ENCODE measurements at regions not wholly inside any gene's neighbourhood (a gene's known extent, or its start where the extent isn't known, plus 50 kb on each side); places are given as distances from the start of the nearest gene placed in this dataset.

GRCh38 chr10:132133449-132134240 lies 53.1 kb upstream of the DPYSL4 start:
- Mint-ChIP-seq H3K36me3 (no peaks in the 10 kb centered on the region), H3K4me3 (no peak overlapping the region), H3K27me3 (ENCODE audit: low read depth in 3 of 3) (peaks cover 7 to 14% (median 8%) of the 10 kb centered on the region in 3 donors), H3K27ac (peak overlapping the region in 2 of 7 donors; percentile 13 to 22), H3K9me3 (peaks cover 0 to 6% (median 3%) of the 10 kb centered on the region in 7 donors), H3K4me1 (no peaks in the 10 kb centered on the region)
- H3K36me3 ChIP-seq (replicated peaks in 1 of 2; ENCODE audit: control insufficient read depth in 1 of 2, insufficient read depth in 2 of 2, low read length in 2 of 2): no peaks in the 10 kb centered on the region
- no peak for DNase-seq
- H3K9ac ChIP-seq (ENCODE audit: insufficient read depth, low read length, poor library complexity, severe bottlenecking): no peak overlapping the region
- no peaks in the 10 kb centered on the region for H3K27me3 ChIP-seq (ENCODE audit: control insufficient read depth in 2 of 2, insufficient read depth in 2 of 2, low read length in 2 of 2)
- no peaks in the 10 kb centered on the region for H3K9me3 ChIP-seq (replicated peaks in 1 of 2; ENCODE audit: control insufficient read depth in 1 of 2, insufficient read depth in 1 of 2, low read length in 2 of 2)
- no peaks in the 10 kb centered on the region for H3K4me1 ChIP-seq (ENCODE audit: control insufficient read depth in 1 of 2, insufficient read depth in 2 of 2, low read length in 2 of 2)
- TF ChIP-seq CTCF (IDR thresholded peaks at IDR 0.05): no peak
- intact Hi-C loops (cut with micrococcal nuclease): no loop called here
- H2AFZ ChIP-seq (ENCODE audit: insufficient read depth, low read depth, low read length, poor library complexity, severe bottlenecking): no peak overlapping the region
- 69% methylated on average over 29 of the region's 32 CpGs for WGBS (ENCODE audit: insufficient coverage)
- H4K20me1 ChIP-seq (ENCODE audit: insufficient read depth, low read length): no peaks in the 10 kb centered on the region
- no peaks in the 10 kb centered on the region for H3K79me2 ChIP-seq (ENCODE audit: insufficient read depth, low read length)
- H3K27ac ChIP-seq (ENCODE audit: low read depth in 1 of 2, low read length in 2 of 2): no peak overlapping the region
- H3K4me2 ChIP-seq (replicated peaks; ENCODE audit: extremely low read depth, low read length, poor library complexity, severe bottlenecking): no peak overlapping the region
- H3K4me3 ChIP-seq (replicated peaks in 1 of 3; ENCODE audit: low read depth in 2 of 3, low read length in 3 of 3): no peak overlapping the region

DNA sequence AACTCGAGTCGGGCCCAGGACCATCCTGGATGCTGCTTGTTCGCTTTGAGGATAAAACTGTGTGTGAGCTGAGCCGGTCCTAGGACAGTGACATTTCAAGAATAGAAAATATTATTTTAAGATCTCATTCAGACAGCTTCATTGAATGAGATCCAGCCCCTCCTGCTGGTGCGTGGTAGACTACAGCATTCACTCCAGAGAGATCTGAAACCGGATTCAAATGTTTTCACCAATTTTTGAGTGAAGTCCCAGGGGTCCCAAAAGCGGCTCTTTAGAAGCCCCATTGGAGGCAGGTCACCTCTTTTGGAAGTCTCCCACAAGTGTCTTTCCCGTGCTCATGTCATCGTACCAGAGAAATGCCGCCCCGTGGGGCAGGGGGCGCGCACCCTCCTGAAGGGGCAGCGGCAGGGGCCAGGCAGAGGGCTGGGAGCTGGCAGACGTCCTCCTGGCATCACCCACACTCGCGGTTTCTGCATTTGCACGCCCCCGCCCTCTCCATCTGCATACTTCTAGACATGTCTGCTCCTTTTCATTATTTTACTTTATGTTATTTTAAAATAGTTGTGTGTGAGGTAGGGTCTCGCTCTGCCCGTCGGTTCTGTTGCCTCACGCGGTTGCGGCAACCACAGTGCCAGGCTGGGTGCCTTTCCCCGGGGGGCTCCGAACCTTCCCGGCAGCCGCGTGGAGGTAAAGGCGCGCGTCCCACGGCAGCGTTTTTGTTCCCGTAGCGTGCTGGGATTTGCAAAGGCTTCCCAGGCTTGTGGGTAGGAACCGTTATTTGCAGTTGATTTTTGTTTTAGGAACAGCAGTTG lies 52.3 kb upstream of the DPYSL4 start:
- Histone ChIP-seq H3K9ac (ENCODE audit: insufficient read depth, low read length, poor library complexity, severe bottlenecking) (no peak overlapping the region), H3K27me3 (ENCODE audit: control insufficient read depth in 2 of 2, insufficient read depth in 2 of 2, low read length in 2 of 2) (no peaks in the 10 kb centered on the region), H3K36me3 (replicated peaks in 1 of 2; ENCODE audit: control insufficient read depth in 1 of 2, insufficient read depth in 2 of 2, low read length in 2 of 2) (no peaks in the 10 kb centered on the region), H3K4me1 (ENCODE audit: control insufficient read depth in 1 of 2, insufficient read depth in 2 of 2, low read length in 2 of 2) (no peaks in the 10 kb centered on the region), H3K9me3 (replicated peaks in 1 of 2; ENCODE audit: control insufficient read depth in 1 of 2, insufficient read depth in 1 of 2, low read length in 2 of 2) (no peaks in the 10 kb centered on the region), H3K4me3 (replicated peaks in 1 of 3; ENCODE audit: low read depth in 2 of 3, low read length in 3 of 3) (no peak overlapping the region), H2AFZ (ENCODE audit: insufficient read depth, low read depth, low read length, poor library complexity, severe bottlenecking) (no peak overlapping the region), H4K20me1 (ENCODE audit: insufficient read depth, low read length) (no peaks in the 10 kb centered on the region), H3K27ac (ENCODE audit: low read depth in 1 of 2, low read length in 2 of 2) (no peak overlapping the region), H3K4me2 (replicated peaks; ENCODE audit: extremely low read depth, low read length, poor library complexity, severe bottlenecking) (no peak overlapping the region), H3K79me2 (ENCODE audit: insufficient read depth, low read length) (no peaks in the 10 kb centered on the region)
- Mint-ChIP-seq H3K4me3 (no peak overlapping the region), H3K4me1 (no peaks in the 10 kb centered on the region), H3K27me3 (ENCODE audit: low read depth in 3 of 3) (peaks cover 4 to 13% (median 6%) of the 10 kb centered on the region in 3 donors), H3K27ac (peak overlapping the region in 2 of 7 donors; percentile 13 to 22), H3K36me3 (no peaks in the 10 kb centered on the region), H3K9me3 (peaks cover 0 to 3% (median 0%) of the 10 kb centered on the region in 7 donors)
- WGBS (ENCODE audit: insufficient coverage): 96% methylated on average over 27 of the region's 38 CpGs
- no peak for DNase-seq
- intact Hi-C loops (cut with micrococcal nuclease): no loop called here
- TF ChIP-seq CTCF (IDR thresholded peaks at IDR 0.05): no peak
